DMS 273 treated with DMSO at 0.1 percent for 48 hours (cell line): ENCODE measurements at regions not wholly inside any gene's neighbourhood (a gene's known extent, or its start where the extent isn't known, plus 50 kb on each side); places are given as distances from the start of the nearest gene placed in this dataset.
"Not testable (repeated sequence)": the region's sequence is repeated elsewhere in the genome, so short reads cannot be mapped to it uniquely, and the experiment has no call there.

ENCODE experiments used
- DNase-seq: peaks from one replicate; lab custom pipeline; 2025; lab: John Stamatoyannopoulos, UW

GRCh38 chr6:132198896-132199295 is 202.4 kb downstream of the MOXD1 start:
- no peak for DNase-seq

GRCh38 chr6:132198040-132198439 is 203.2 kb downstream of the MOXD1 start:
- DNase-seq = no peak

- no peak for DNase-seq
Measured at GRCh38 chr6:132194529-132194928, 206.7 kb downstream of the MOXD1 start.

GRCh38 chr6:132192631-132193030 is 208.6 kb downstream of the MOXD1 start:
- no peak for DNase-seq

GRCh38 chr6:132190815-132191175 is 210.5 kb downstream of the MOXD1 start:
- no peak for DNase-seq

- no peak for DNase-seq
Measured at GRCh38 chr6:132190097-132190814, 211.0 kb downstream of the MOXD1 start.

GRCh38 chr6:132188556-132189264 is 212.6 kb downstream of the MOXD1 start:
- DNase-seq = no peak

GRCh38 chr6:132187816-132188215 is 213.5 kb downstream of the MOXD1 start:
- no peak for DNase-seq

GRCh38 chr6:132184966-132185365 is 216.3 kb downstream of the MOXD1 start:
- not testable (repeated sequence) for DNase-seq

GRCh38 chr6:132179955-132180354 is 221.3 kb downstream of the MOXD1 start:
- no peak for DNase-seq

GRCh38 chr6:132174919-132175318 is 223.7 kb upstream of the CCN2 start:
- no peak for DNase-seq

GRCh38 chr6:132168961-132169360 is 217.8 kb upstream of the CCN2 start:
- DNase-seq = no peak

GRCh38 chr6:132167929-132168892 is 217.0 kb upstream of the CCN2 start:
- no peak for DNase-seq

GRCh38 chr6:132166526-132167051 is 215.4 kb upstream of the CCN2 start:
- no peak for DNase-seq

GRCh38 chr6:132165677-132166076 is 214.5 kb upstream of the CCN2 start:
- no peak for DNase-seq

- no peak for DNase-seq
Measured at GRCh38 chr6:132161283-132161682, 210.1 kb upstream of the CCN2 start.

GRCh38 chr6:132153221-132153898 is 202.2 kb upstream of the CCN2 start:
- no peak for DNase-seq

- DNase-seq = no peak
Measured at GRCh38 chr6:132147530-132148011, 196.4 kb upstream of the CCN2 start.

- no peak for DNase-seq
Measured at GRCh38 chr6:132144456-132144855, 193.3 kb upstream of the CCN2 start.

GRCh38 chr6:132143258-132143657 is 192.1 kb upstream of the CCN2 start:
- DNase-seq = no peak

- DNase-seq = no peak
Measured at GRCh38 chr6:132142768-132143167, 191.6 kb upstream of the CCN2 start.

GRCh38 chr6:132142308-132142707 is 191.1 kb upstream of the CCN2 start:
- no peak for DNase-seq
